ENCODE measurements at regions not wholly inside any gene's neighbourhood (a gene's known extent, or its start where the extent isn't known, plus 50 kb on each side); places are given as distances from the start of the nearest gene placed in this dataset.

- no peak for TF ChIP-seq ZNF274 (IDR thresholded peaks at IDR 0.05; ENCODE audit: low read depth, low read length)
- no peak overlapping the region for H3K4me3 ChIP-seq (ENCODE audit: low read length)
Measured at GRCh38 chr2:65545837-65546805, 113.7 kb upstream of the SPRED2 start.

DNA sequence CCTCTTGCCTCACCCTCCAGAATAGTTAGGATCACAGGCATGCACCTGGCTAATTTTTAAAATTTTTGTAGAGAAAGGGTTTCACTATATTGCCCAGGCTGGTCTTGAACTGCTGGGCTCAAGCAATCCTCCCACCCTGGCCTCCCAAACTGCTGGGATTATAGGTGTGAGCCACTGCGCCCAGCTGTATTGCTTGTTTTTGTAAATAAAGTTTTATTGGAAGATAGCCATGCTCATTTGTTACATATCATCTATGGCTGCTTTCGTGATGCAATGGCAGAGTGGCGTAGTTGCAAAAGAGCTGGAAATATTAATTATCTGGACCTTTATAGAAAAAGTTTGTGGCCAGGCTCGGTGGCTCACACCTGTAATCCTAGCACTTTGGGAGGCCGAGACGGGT is 109.4 kb upstream of the SPRED2 start:
- no peak overlapping the region for H3K4me3 ChIP-seq (ENCODE audit: low read length)
- no peak for TF ChIP-seq ZNF274 (IDR thresholded peaks at IDR 0.05; ENCODE audit: low read depth, low read length)

- TF ChIP-seq ZNF274 (IDR thresholded peaks at IDR 0.05; ENCODE audit: low read depth, low read length) = no peak
- no peak overlapping the region for H3K4me3 ChIP-seq (ENCODE audit: low read length)
Measured at GRCh38 chr2:65539633-65540032, 107.2 kb upstream of the SPRED2 start.

DNA sequence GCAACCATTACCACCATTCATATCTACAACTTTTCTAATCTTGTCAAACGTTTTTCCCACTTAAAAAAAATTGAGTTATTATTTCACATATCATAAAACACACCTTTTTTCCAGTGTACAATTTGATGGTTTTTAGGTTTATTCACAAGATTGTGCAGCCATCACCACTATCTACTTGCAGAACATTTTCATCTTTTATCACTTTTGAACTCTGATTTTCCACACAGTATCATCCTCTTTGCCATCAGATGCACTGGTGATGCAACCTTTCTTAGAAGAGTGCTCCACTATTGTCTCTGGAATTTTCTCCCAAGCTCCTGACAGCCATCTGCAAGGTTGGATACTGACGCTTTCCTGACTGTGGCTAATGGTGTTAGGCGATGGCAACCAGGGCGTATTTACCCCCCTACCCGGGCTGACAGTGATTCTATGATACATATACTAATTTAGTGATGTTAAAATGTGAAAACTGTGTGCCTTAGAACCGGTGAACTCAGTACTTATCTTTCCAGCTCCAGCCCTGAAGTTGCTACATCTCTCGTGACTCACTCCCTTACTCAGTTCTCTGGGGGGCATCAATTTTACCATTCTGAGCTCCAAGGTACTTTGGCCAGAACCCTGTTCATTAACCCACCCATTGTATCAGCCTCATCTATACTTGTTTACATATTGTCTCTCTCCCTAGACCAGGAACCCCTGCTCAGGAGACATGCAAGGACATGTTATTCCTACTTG is 105.4 kb upstream of the SPRED2 start:
- no peak for TF ChIP-seq ZNF274 (IDR thresholded peaks at IDR 0.05; ENCODE audit: low read depth, low read length)

GRCh38 chr2:65536596-65536995 is 104.2 kb upstream of the SPRED2 start:
- H3K4me3 ChIP-seq (ENCODE audit: low read length) = no peak overlapping the region
- no peak for TF ChIP-seq ZNF274 (IDR thresholded peaks at IDR 0.05; ENCODE audit: low read depth, low read length)

More for the DNA sequence above, 105.4 kb upstream of the SPRED2 start:
- H3K4me3 ChIP-seq (ENCODE audit: low read length) = no peak overlapping the region

DNA sequence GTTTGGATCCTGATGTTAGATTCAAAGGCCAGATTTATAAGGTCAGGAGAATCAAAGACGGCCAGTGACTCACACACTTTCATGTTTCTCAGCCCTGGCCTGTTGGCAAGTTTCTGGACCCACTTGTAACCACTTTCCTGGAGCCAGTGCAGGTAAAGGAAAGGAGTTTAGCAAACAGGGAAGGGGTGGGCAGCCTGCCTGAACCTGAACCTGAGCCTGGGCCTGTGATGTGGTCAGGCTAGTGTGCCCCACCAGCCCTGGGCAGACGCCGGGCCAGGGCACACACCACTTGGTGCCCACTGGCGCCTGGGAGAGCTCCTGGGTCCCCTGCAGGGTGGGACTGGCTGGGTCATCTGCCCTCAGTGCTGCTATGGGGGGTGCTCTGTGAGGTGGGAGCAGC is 100.5 kb upstream of the SPRED2 start:
- no peak for TF ChIP-seq ZNF274 (IDR thresholded peaks at IDR 0.05; ENCODE audit: low read depth, low read length)
- no peak overlapping the region for H3K4me3 ChIP-seq (ENCODE audit: low read length)

DNA sequence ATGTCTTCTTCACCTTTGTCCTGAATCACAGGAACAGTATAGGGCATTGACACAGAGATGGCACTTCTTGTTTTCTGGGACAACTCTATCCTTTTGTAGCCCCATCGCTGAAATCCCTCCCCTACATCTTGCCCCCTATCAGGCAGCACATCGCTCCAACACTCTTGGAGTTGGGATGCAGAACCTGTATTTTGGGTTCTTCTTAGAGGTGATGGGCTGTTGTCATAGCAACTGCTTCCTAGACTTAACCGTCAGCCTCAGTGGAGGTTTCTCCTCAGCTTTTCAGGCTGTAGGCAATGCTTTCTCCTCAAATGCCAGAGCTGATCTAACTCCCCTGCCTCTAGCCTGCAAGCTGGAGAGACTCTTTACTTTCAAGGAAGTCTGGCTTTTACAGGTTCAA is 99.9 kb upstream of the SPRED2 start:
- no peak for TF ChIP-seq ZNF274 (IDR thresholded peaks at IDR 0.05; ENCODE audit: low read depth, low read length)

GRCh38 chr2:65530547-65531320 is 98.3 kb upstream of the SPRED2 start:
- H3K4me3 ChIP-seq (ENCODE audit: low read length) = no peak overlapping the region
- TF ChIP-seq ZNF274 (IDR thresholded peaks at IDR 0.05; ENCODE audit: low read depth, low read length) = no peak

More for the DNA sequence above, 99.9 kb upstream of the SPRED2 start:
- H3K4me3 ChIP-seq (ENCODE audit: low read length) = no peak overlapping the region

GRCh38 chr2:65529419-65529818 is 97.0 kb upstream of the SPRED2 start:
- TF ChIP-seq ZNF274 (IDR thresholded peaks at IDR 0.05; ENCODE audit: low read depth, low read length) = no peak
- H3K4me3 ChIP-seq (ENCODE audit: low read length) = no peak overlapping the region

GRCh38 chr2:65528241-65528574 is 95.8 kb upstream of the SPRED2 start:
- H3K4me3 ChIP-seq (ENCODE audit: low read length) = no peak overlapping the region
- TF ChIP-seq ZNF274 (IDR thresholded peaks at IDR 0.05; ENCODE audit: low read depth, low read length) = no peak

DNA sequence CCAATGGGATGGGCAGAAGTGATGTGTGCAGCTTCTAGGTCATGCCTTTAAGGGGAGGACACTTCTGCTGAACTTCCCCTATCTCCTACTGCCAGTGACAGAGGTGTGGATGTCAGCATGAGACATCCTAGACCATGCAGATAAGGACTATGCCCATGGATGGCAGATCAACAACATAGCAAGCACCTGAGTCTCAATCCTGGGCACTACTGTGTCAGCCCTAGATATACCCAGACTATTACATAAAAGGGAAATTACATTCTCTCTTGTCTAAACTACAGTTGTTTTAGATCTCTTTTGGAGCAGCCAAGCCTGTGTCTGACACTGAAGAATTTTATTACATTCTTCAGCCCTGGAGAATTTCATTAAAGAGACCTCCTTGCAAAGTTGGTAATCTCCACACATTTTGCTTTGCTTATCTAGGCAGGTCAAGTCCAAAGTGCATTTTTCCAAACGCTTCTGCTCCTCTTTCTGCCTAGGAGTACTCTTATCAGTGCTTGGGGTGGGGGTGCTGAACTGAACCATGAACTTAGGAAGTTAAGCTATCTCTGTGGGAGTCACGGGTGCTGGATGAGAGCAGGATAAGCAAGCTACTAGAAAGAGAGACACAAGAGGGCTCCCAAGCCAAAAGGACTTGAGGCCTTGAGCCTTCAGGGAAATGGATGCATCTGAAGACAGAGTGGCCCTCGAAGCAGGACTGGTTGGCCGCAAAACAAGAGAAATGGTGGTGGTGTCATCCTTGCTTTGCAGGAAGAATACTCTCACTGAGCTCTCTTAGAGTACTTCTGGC is 95.2 kb upstream of the SPRED2 start:
- no peak for TF ChIP-seq ZNF274 (IDR thresholded peaks at IDR 0.05; ENCODE audit: low read depth, low read length)

DNA sequence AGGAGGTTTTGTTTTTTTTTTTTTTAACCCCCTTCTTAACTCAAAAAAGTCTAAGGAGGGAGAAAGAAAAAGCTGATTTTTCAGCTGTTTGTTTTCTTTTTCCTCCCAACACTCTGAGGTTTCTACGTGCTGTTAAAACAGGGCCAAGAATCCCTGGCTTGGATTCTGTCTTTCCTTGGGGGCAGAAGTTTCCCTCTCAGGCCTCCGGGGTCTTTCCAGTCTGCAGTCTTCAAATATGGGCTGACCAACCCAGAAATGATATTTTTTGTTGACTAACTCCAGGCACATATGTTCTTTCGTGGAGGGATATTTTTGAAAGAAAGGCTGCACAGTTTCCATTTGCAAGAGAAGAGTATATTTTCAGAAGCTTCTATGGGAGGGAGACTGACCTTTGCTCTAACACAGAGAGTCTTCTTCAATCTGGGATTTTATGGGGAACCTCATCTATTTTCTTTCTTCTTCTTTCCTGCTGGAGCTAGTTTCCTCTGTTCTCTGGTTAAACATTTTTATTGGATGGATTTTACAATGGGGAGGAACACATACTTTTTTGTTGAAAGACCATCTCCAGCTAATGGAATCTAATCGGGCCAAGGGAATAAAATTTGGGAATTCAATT is 93.3 kb upstream of the SPRED2 start:
- no peak for TF ChIP-seq ZNF274 (IDR thresholded peaks at IDR 0.05; ENCODE audit: low read depth, low read length)
- no peak overlapping the region for H3K4me3 ChIP-seq (ENCODE audit: low read length)

More for the DNA sequence above, 95.2 kb upstream of the SPRED2 start:
- H3K4me3 ChIP-seq (ENCODE audit: low read length) = no peak overlapping the region

GRCh38 chr2:65522922-65523321 is 90.5 kb upstream of the SPRED2 start:
- no peak for TF ChIP-seq ZNF274 (IDR thresholded peaks at IDR 0.05; ENCODE audit: low read depth, low read length)
- no peak overlapping the region for H3K4me3 ChIP-seq (ENCODE audit: low read length)
